ENCODE measurements at regions not wholly inside any gene's neighbourhood (a gene's known extent, or its start where the extent isn't known, plus 50 kb on each side); places are given as distances from the start of the nearest gene placed in this dataset.
"Not testable (repeated sequence)": the region's sequence is repeated elsewhere in the genome, so short reads cannot be mapped to it uniquely, and the experiment has no call there.

GRCh38 chrX:23458957-23459356 lies 124.3 kb downstream of the PTCHD1 start:
- DNase-seq (ENCODE audit: low read depth), result not testable (repeated sequence)

GRCh38 chrX:23465105-23465791 lies 130.6 kb downstream of the PTCHD1 start:
- no peak for DNase-seq (ENCODE audit: low read depth)

- DNase-seq (ENCODE audit: low read depth), result no peak
These were observed 131.3 kb downstream of the PTCHD1 start for GRCh38 chrX:23465985-23466384.

GRCh38 chrX:23478056-23478455 lies 143.4 kb downstream of the PTCHD1 start:
- DNase-seq (ENCODE audit: low read depth), result peak; percentile 55

GRCh38 chrX:23478561-23478960 lies 143.9 kb downstream of the PTCHD1 start:
- peak; percentile 2 for DNase-seq (ENCODE audit: low read depth)

- DNase-seq (ENCODE audit: low read depth), result no peak
These were observed 147.9 kb downstream of the PTCHD1 start for GRCh38 chrX:23482561-23482960.

- no peak for DNase-seq (ENCODE audit: low read depth)
These were observed 148.7 kb downstream of the PTCHD1 start for GRCh38 chrX:23483396-23483795.

- DNase-seq (ENCODE audit: low read depth), result peak; percentile 53
These were observed 159.3 kb downstream of the PTCHD1 start for GRCh38 chrX:23493941-23494374.

GRCh38 chrX:23494741-23495140 lies 160.1 kb downstream of the PTCHD1 start:
- DNase-seq (ENCODE audit: low read depth), result no peak

- DNase-seq (ENCODE audit: low read depth), result no peak
These were observed 163.3 kb downstream of the PTCHD1 start for GRCh38 chrX:23497919-23498318.

- no peak for DNase-seq (ENCODE audit: low read depth)
These were observed 165.3 kb upstream of the PRDX4 start for GRCh38 chrX:23501974-23502373.

GRCh38 chrX:23503835-23504539 lies 163.3 kb upstream of the PRDX4 start:
- DNase-seq (ENCODE audit: low read depth), result peak; percentile 90

- DNase-seq (ENCODE audit: low read depth), result no peak
These were observed 162.8 kb upstream of the PRDX4 start for GRCh38 chrX:23504540-23504884.

GRCh38 chrX:23504895-23505294 lies 162.4 kb upstream of the PRDX4 start:
- no peak for DNase-seq (ENCODE audit: low read depth)

- no peak for DNase-seq (ENCODE audit: low read depth)
These were observed 161.6 kb upstream of the PRDX4 start for GRCh38 chrX:23505531-23506303.

- DNase-seq (ENCODE audit: low read depth), result no peak
These were observed 158.0 kb upstream of the PRDX4 start for GRCh38 chrX:23509256-23509655.

GRCh38 chrX:23511793-23512192 lies 155.5 kb upstream of the PRDX4 start:
- DNase-seq (ENCODE audit: low read depth), result no peak

GRCh38 chrX:23513121-23513520 lies 154.2 kb upstream of the PRDX4 start:
- DNase-seq (ENCODE audit: low read depth), result no peak

- no peak for DNase-seq (ENCODE audit: low read depth)
These were observed 153.2 kb upstream of the PRDX4 start for GRCh38 chrX:23514082-23514481.

GRCh38 chrX:23515028-23515427 lies 152.3 kb upstream of the PRDX4 start:
- DNase-seq (ENCODE audit: low read depth), result no peak

GRCh38 chrX:23523026-23523657 lies 144.2 kb upstream of the PRDX4 start:
- DNase-seq (ENCODE audit: low read depth), result not testable (repeated sequence)

- no peak for DNase-seq (ENCODE audit: low read depth)
These were observed 142.8 kb upstream of the PRDX4 start for GRCh38 chrX:23524467-23524866.

- no peak for DNase-seq (ENCODE audit: low read depth)
These were observed 141.8 kb upstream of the PRDX4 start for GRCh38 chrX:23525531-23525930.
